ENCODE measurements at regions not wholly inside any gene's neighbourhood (a gene's known extent, or its start where the extent isn't known, plus 50 kb on each side); places are given as distances from the start of the nearest gene placed in this dataset.

DNA sequence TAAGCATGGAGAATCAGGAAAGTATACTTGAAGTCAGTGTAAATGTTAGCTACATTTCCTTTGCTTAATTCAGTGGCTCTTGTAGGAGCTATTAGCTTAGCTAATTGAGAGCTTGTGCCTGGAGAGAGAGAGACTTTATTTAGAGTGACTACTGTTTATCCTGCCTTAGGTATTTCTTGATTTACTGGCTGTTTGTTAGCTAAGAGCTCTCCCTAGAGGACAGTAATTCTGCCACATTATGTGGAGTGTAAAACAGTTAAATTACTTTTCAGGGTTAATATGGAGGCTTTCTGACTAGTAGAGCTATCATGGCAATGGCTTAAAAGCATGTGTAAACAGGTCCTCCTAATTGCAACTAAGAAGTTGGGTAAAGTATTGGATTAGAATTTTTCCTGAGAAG lies 306.5 kb upstream of the TECRL start:
- Histone ChIP-seq H3K27me3 (ENCODE audit: control insufficient read depth in 1 of 2, insufficient read depth in 2 of 2, low read length in 2 of 2) (no peaks in the 10 kb centered on the region), H3K4me3 (replicated peaks in 1 of 3; ENCODE audit: insufficient read depth in 1 of 3, low read depth in 2 of 3, low read length in 3 of 3) (no peak overlapping the region), H3K9me3 (ENCODE audit: low read length) (no peaks in the 10 kb centered on the region), H3K4me2 (ENCODE audit: low read depth, low read length) (no peak overlapping the region), H3K4me1 (ENCODE audit: insufficient read depth, low read length) (no peaks in the 10 kb centered on the region), H3K27ac (ENCODE audit: extremely low read length, insufficient read depth, low read length) (no peak overlapping the region), H3K36me3 (replicated peaks in 1 of 2; ENCODE audit: control insufficient read depth in 1 of 2, insufficient read depth in 2 of 2, low read length in 2 of 2) (no peaks in the 10 kb centered on the region), H3K79me2 (ENCODE audit: insufficient read depth, low read length) (no peaks in the 10 kb centered on the region), H2AFZ (ENCODE audit: low read length) (no peak overlapping the region), H4K20me1 (ENCODE audit: insufficient read depth, low read length) (no peaks in the 10 kb centered on the region), H3K9ac (ENCODE audit: insufficient read depth, low read depth, low read length) (no peak overlapping the region)
- FAIRE-seq (no peak), DNase-seq (ENCODE audit: low spot score) (no peak), ATAC-seq (no peak)
- ChIA-PET CTCF (ENCODE audit: low intra/inter-chr PET ratio, low total read pairs) (no interaction called here), POLR2A (no interaction called here)
- in situ Hi-C loops (cut with HindIII; ENCODE audit: extremely low pct_ligation_motif_present, low pct_unique_long_range_greater_than_20kb), result no loop called here
- BruUV-seq (replicated peaks), result no TSS peak
- intact Hi-C loops (cut with micrococcal nuclease; ENCODE audit: unreplicated experiment), result no loop called here
- TF ChIP-seq, protein P1, sequence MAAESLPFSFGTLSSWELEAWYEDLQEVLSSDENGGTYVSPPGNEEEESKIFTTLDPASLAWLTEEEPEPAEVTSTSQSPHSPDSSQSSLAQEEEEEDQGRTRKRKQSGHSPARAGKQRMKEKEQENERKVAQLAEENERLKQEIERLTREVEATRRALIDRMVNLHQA (CRISPR knock-in tag; IDR thresholded peaks at IDR 0.05), result no peak
- TF ChIP-seq, protein P2, sequence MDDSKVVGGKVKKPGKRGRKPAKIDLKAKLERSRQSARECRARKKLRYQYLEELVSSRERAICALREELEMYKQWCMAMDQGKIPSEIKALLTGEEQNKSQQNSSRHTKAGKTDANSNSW (CRISPR knock-in tag; IDR thresholded peaks at IDR 0.05; ENCODE audit: borderline replicate concordance), result no peak
- TF ChIP-seq ZSCAN9 (CRISPR knock-in tag; IDR thresholded peaks at IDR 0.05; ENCODE audit: borderline replicate concordance) (no peak), HES4 (CRISPR knock-in tag; IDR thresholded peaks at IDR 0.05; ENCODE audit: borderline replicate concordance) (no peak), SP140L (CRISPR knock-in tag; IDR thresholded peaks at IDR 0.05; ENCODE audit: borderline replicate concordance) (no peak), ZNF138 (CRISPR knock-in tag; IDR thresholded peaks at IDR 0.05; ENCODE audit: low read depth) (no peak), ZNF101 (CRISPR knock-in tag; IDR thresholded peaks at IDR 0.05; ENCODE audit: borderline replicate concordance, low read depth) (no peak), NCOA5 (CRISPR knock-in tag; IDR thresholded peaks at IDR 0.05) (no peak)
- TF ChIP-seq, protein P3, sequence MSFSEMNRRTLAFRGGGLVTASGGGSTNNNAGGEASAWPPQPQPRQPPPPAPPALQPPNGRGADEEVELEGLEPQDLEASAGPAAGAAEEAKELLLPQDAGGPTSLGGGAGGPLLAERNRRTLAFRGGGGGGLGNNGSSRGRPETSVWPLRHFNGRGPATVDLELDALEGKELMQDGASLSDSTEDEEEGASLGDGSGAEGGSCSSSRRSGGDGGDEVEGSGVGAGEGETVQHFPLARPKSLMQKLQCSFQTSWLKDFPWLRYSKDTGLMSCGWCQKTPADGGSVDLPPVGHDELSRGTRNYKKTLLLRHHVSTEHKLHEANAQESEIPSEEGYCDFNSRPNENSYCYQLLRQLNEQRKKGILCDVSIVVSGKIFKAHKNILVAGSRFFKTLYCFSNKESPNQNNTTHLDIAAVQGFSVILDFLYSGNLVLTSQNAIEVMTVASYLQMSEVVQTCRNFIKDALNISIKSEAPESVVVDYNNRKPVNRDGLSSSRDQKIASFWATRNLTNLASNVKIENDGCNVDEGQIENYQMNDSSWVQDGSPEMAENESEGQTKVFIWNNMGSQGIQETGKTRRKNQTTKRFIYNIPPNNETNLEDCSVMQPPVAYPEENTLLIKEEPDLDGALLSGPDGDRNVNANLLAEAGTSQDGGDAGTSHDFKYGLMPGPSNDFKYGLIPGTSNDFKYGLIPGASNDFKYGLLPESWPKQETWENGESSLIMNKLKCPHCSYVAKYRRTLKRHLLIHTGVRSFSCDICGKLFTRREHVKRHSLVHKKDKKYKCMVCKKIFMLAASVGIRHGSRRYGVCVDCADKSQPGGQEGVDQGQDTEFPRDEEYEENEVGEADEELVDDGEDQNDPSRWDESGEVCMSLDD (CRISPR knock-in tag; IDR thresholded peaks at IDR 0.05; ENCODE audit: borderline replicate concordance), result no peak
- TF ChIP-seq, protein P4, sequence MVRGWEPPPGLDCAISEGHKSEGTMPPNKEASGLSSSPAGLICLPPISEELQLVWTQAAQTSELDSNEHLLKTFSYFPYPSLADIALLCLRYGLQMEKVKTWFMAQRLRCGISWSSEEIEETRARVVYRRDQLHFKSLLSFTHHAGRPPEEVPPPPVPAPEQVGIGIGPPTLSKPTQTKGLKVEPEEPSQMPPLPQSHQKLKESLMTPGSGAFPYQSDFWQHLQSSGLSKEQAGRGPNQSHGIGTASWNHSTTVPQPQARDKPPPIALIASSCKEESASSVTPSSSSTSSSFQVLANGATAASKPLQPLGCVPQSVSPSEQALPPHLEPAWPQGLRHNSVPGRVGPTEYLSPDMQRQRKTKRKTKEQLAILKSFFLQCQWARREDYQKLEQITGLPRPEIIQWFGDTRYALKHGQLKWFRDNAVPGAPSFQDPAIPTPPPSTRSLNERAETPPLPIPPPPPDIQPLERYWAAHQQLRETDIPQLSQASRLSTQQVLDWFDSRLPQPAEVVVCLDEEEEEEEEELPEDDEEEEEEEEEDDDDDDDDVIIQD (CRISPR knock-in tag; IDR thresholded peaks at IDR 0.05; ENCODE audit: low read depth), result no peak
- TF ChIP-seq, protein P5, sequence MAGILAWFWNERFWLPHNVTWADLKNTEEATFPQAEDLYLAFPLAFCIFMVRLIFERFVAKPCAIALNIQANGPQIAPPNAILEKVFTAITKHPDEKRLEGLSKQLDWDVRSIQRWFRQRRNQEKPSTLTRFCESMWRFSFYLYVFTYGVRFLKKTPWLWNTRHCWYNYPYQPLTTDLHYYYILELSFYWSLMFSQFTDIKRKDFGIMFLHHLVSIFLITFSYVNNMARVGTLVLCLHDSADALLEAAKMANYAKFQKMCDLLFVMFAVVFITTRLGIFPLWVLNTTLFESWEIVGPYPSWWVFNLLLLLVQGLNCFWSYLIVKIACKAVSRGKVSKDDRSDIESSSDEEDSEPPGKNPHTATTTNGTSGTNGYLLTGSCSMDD (CRISPR knock-in tag; IDR thresholded peaks at IDR 0.05), result no peak
- TF ChIP-seq, protein P6, sequence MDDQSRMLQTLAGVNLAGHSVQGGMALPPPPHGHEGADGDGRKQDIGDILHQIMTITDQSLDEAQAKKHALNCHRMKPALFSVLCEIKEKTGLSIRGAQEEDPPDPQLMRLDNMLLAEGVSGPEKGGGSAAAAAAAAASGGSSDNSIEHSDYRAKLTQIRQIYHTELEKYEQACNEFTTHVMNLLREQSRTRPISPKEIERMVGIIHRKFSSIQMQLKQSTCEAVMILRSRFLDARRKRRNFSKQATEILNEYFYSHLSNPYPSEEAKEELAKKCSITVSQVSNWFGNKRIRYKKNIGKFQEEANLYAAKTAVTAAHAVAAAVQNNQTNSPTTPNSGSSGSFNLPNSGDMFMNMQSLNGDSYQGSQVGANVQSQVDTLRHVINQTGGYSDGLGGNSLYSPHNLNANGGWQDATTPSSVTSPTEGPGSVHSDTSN (CRISPR knock-in tag; IDR thresholded peaks at IDR 0.05; ENCODE audit: borderline replicate concordance), result no peak

Measured in HepG2 (cell line).